ENCODE measurements at regions not wholly inside any gene's neighbourhood (a gene's known extent, or its start where the extent isn't known, plus 50 kb on each side); places are given as distances from the start of the nearest gene placed in this dataset.

GRCh38 chr7:113799896-113800295, 118.9 kb downstream of the PPP1R3A start:
- H3K27ac ChIP-seq: no peak overlapping the region
- WGBS (ENCODE audit: low lambda C conversion rate, missing lambda C conversion rate): 48% methylated on average over 3 of the region's 3 CpGs
- no peaks in the 10 kb centered on the region for H3K9me3 ChIP-seq (ENCODE audit: low read depth)
- no peaks in the 10 kb centered on the region for H3K36me3 ChIP-seq (replicated peaks; ENCODE audit: insufficient read depth, low read depth)
- no peak overlapping the region for H3K4me3 ChIP-seq
- H3K9me2 ChIP-seq (replicated peaks; ENCODE audit: insufficient read depth): no peaks in the 10 kb centered on the region
- no peak for DNase-seq (ENCODE audit: low spot score)
- H2AFZ ChIP-seq: no peak overlapping the region
- H3K4me2 ChIP-seq: no peak overlapping the region
- H4K20me1 ChIP-seq (ENCODE audit: insufficient read depth, poor library complexity, severe bottlenecking): no peaks in the 10 kb centered on the region
- H3K4me1 ChIP-seq (ENCODE audit: insufficient read depth): no peaks in the 10 kb centered on the region
- TF ChIP-seq EZH2phosphoT487 (IDR thresholded peaks at IDR 0.05; ENCODE audit: low read depth, severe bottlenecking, unreplicated experiment): no peak
- no peak for TF ChIP-seq CTCF (IDR thresholded peaks at IDR 0.05; ENCODE audit: poor library complexity)
- TF ChIP-seq EZH2 (IDR thresholded peaks at IDR 0.05; ENCODE audit: borderline replicate concordance): no peak
- no peaks in the 10 kb centered on the region for H3K27me3 ChIP-seq
- no peaks in the 10 kb centered on the region for H3K79me2 ChIP-seq

GRCh38 chr7:113797420-113798010, 121.3 kb downstream of the PPP1R3A start:
- no peaks in the 10 kb centered on the region for H3K27me3 ChIP-seq
- no peak overlapping the region for H3K27ac ChIP-seq
- no peak overlapping the region for H3K4me3 ChIP-seq
- no peaks in the 10 kb centered on the region for H3K36me3 ChIP-seq (replicated peaks; ENCODE audit: insufficient read depth, low read depth)
- DNase-seq (ENCODE audit: low spot score): no peak
- no peak overlapping the region for H3K4me2 ChIP-seq
- no peaks in the 10 kb centered on the region for H3K79me2 ChIP-seq
- H2AFZ ChIP-seq: no peak overlapping the region
- no peaks in the 10 kb centered on the region for H4K20me1 ChIP-seq (ENCODE audit: insufficient read depth, poor library complexity, severe bottlenecking)
- 73% methylated on average over 2 of the region's 2 CpGs for WGBS (ENCODE audit: low lambda C conversion rate, missing lambda C conversion rate)
- H3K9me3 ChIP-seq (ENCODE audit: low read depth): no peaks in the 10 kb centered on the region
- H3K9me2 ChIP-seq (replicated peaks; ENCODE audit: insufficient read depth): no peaks in the 10 kb centered on the region
- TF ChIP-seq CTCF (IDR thresholded peaks at IDR 0.05; ENCODE audit: poor library complexity) (no peak), EZH2phosphoT487 (IDR thresholded peaks at IDR 0.05; ENCODE audit: low read depth, severe bottlenecking, unreplicated experiment) (no peak), EZH2 (IDR thresholded peaks at IDR 0.05; ENCODE audit: borderline replicate concordance) (no peak)
- H3K4me1 ChIP-seq (ENCODE audit: insufficient read depth): no peaks in the 10 kb centered on the region

GRCh38 chr7:113796557-113796956, 122.3 kb downstream of the PPP1R3A start:
- H3K27me3 ChIP-seq: no peaks in the 10 kb centered on the region
- no peak overlapping the region for H3K4me3 ChIP-seq
- no peaks in the 10 kb centered on the region for H3K36me3 ChIP-seq (replicated peaks; ENCODE audit: insufficient read depth, low read depth)
- TF ChIP-seq EZH2phosphoT487 (IDR thresholded peaks at IDR 0.05; ENCODE audit: low read depth, severe bottlenecking, unreplicated experiment) (no peak), CTCF (IDR thresholded peaks at IDR 0.05; ENCODE audit: poor library complexity) (no peak), EZH2 (IDR thresholded peaks at IDR 0.05; ENCODE audit: borderline replicate concordance) (no peak)
- no peak overlapping the region for H3K27ac ChIP-seq
- no peak overlapping the region for H2AFZ ChIP-seq
- no peaks in the 10 kb centered on the region for H3K79me2 ChIP-seq
- no peaks in the 10 kb centered on the region for H4K20me1 ChIP-seq (ENCODE audit: insufficient read depth, poor library complexity, severe bottlenecking)
- H3K9me2 ChIP-seq (replicated peaks; ENCODE audit: insufficient read depth): no peaks in the 10 kb centered on the region
- 85% methylated on average over 2 of the region's 2 CpGs for WGBS (ENCODE audit: low lambda C conversion rate, missing lambda C conversion rate)
- H3K4me2 ChIP-seq: no peak overlapping the region
- H3K9me3 ChIP-seq (ENCODE audit: low read depth): no peaks in the 10 kb centered on the region
- no peaks in the 10 kb centered on the region for H3K4me1 ChIP-seq (ENCODE audit: insufficient read depth)
- no peak for DNase-seq (ENCODE audit: low spot score)
